SK-N-SH treated with all-trans-retinoic acid at 6 μM for 48 hours (cell line): ENCODE measurements at regions not wholly inside any gene's neighbourhood (a gene's known extent, or its start where the extent isn't known, plus 50 kb on each side); places are given as distances from the start of the nearest gene placed in this dataset.

ENCODE experiments used
- ATAC-seq: fragments of 200-7000 bp; cut with Tn5 transposase; 3 replicates; pipeline ENCODE4 v1.9.1; 2020; ENCODE audit warnings: mild to moderate bottlenecking, moderate library complexity
- ARNTL ChIP-seq: fragments of 450-650 bp; formaldehyde crosslinking; IDR thresholded peaks from 2 replicates; pipeline ENCODE4 v1.5.0; 2020; ENCODE audit warnings: low read depth, mild to moderate bottlenecking, moderate library complexity, borderline replicate concordance
- BACH2 ChIP-seq: fragments of 250-450 bp; sonication (Bioruptor Pico); IDR thresholded peaks from 2 replicates; pipeline ENCODE4 v1.9.0; 2021; ENCODE audit warnings: mild to moderate bottlenecking, borderline replicate concordance
- CREB5 ChIP-seq: fragments of 250-450 bp; sonication (Bioruptor Pico); IDR thresholded peaks from 2 replicates; pipeline ENCODE4 v1.5.1; 2020; ENCODE audit warnings: low read depth, mild to moderate bottlenecking, moderate library complexity
- CSDC2 ChIP-seq: fragments of 250-450 bp; sonication (Bioruptor Pico); IDR thresholded peaks from 2 replicates; pipeline ENCODE4 v1.5.0; 2020; ENCODE audit warnings: mild to moderate bottlenecking, moderate library complexity
- ESRRG ChIP-seq: fragments of 250-450 bp; sonication (Bioruptor Pico); IDR thresholded peaks from 2 replicates; pipeline ENCODE4 v1.6.1; 2021; ENCODE audit warnings: mild to moderate bottlenecking
- GLIS3 ChIP-seq: fragments of 250-450 bp; sonication (Bioruptor Pico); IDR thresholded peaks from 2 replicates; pipeline ENCODE4 v1.5.0; 2020; ENCODE audit warnings: mild to moderate bottlenecking, moderate library complexity
- ISL1 ChIP-seq: fragments of 250-450 bp; sonication (Bioruptor Pico); IDR thresholded peaks from 2 replicates; pipeline ENCODE4 v2.1.2; 2022; ENCODE audit warnings: mild to moderate bottlenecking, moderate library complexity
- OSR1 ChIP-seq: fragments of 250-450 bp; sonication (Bioruptor Pico); IDR thresholded peaks from 2 replicates; pipeline ENCODE4 v1.8.0; 2022; ENCODE audit warnings: moderate library complexity, mild to moderate bottlenecking, inconsistent platforms
- PPARA ChIP-seq: fragments of 250-450 bp; sonication (Bioruptor Pico); IDR thresholded peaks from 2 replicates; pipeline ENCODE4 v1.5.0; 2020; ENCODE audit warnings: mild to moderate bottlenecking, borderline replicate concordance
- RARB ChIP-seq: fragments of 250-450 bp; sonication (Bioruptor Pico); IDR thresholded peaks from 2 replicates; pipeline ENCODE4 v1.8.0; 2021; ENCODE audit warnings: mild to moderate bottlenecking, moderate library complexity
- SNAI2 ChIP-seq: fragments of 250-450 bp; sonication (Bioruptor Pico); IDR thresholded peaks from 2 replicates; pipeline ENCODE4 v1.5.0; 2020; ENCODE audit warnings: mild to moderate bottlenecking, moderate library complexity
- TCF4 ChIP-seq: fragments of 250-450 bp; sonication (Bioruptor Pico); IDR thresholded peaks from 2 replicates; pipeline ENCODE4 v1.8.0; 2021; ENCODE audit warnings: mild to moderate bottlenecking, moderate library complexity, borderline replicate concordance
- TOX ChIP-seq: fragments of 250-450 bp; sonication (Bioruptor Pico); IDR thresholded peaks from 2 replicates; pipeline ENCODE4 v1.8.0; 2021; ENCODE audit warnings: mild to moderate bottlenecking, moderate library complexity, borderline replicate concordance
- TSHZ2 ChIP-seq: fragments of 250-450 bp; sonication (Bioruptor Pico); IDR thresholded peaks from 2 replicates; pipeline ENCODE4 v1.5.0; 2020; ENCODE audit warnings: mild to moderate bottlenecking, moderate library complexity
- ZC3H10 ChIP-seq: fragments of 250-450 bp; sonication (Bioruptor Pico); IDR thresholded peaks from 2 replicates; pipeline ENCODE4 v1.5.1; 2021; ENCODE audit warnings: mild to moderate bottlenecking, moderate library complexity
- ZFP3 ChIP-seq: fragments of 250-450 bp; sonication (Bioruptor Pico); IDR thresholded peaks from 2 replicates; pipeline ENCODE4 v1.5.0; 2020; ENCODE audit warnings: mild to moderate bottlenecking, moderate library complexity
- ZFP30 ChIP-seq: fragments of 450-650 bp; formaldehyde crosslinking; IDR thresholded peaks from 2 replicates; pipeline ENCODE4 v1.5.0; 2022; ENCODE audit warnings: mild to moderate bottlenecking, moderate library complexity
- ZNF565 ChIP-seq: fragments of 450-650 bp; formaldehyde crosslinking; conservative IDR thresholded peaks from 2 replicates; pipeline ENCODE4 v1.5.0; 2020; ENCODE audit warnings: low read depth, mild to moderate bottlenecking, moderate library complexity
- ZNF8 ChIP-seq: fragments of 450-650 bp; formaldehyde crosslinking; IDR thresholded peaks from 2 replicates; pipeline ENCODE4 v1.5.0; 2020; ENCODE audit warnings: mild to moderate bottlenecking, moderate library complexity
- TF ChIP-seq, protein P1 (sequence below): fragments of 250-450 bp; sonication (Bioruptor Pico); IDR thresholded peaks from 2 replicates; pipeline ENCODE4 v1.8.0; 2021; ENCODE audit warnings: low read depth, mild to moderate bottlenecking, moderate library complexity, borderline replicate concordance
- TF ChIP-seq, protein P2 (sequence below): fragments of 250-450 bp; sonication (Bioruptor Pico); IDR thresholded peaks from 2 replicates; pipeline ENCODE4 v1.8.0; 2020; ENCODE audit warnings: mild to moderate bottlenecking, moderate library complexity, borderline replicate concordance

GRCh38 chr7:121459148-121459547, 63.0 kb upstream of the FAM3C start:
- ATAC-seq, result no peak

DNA sequence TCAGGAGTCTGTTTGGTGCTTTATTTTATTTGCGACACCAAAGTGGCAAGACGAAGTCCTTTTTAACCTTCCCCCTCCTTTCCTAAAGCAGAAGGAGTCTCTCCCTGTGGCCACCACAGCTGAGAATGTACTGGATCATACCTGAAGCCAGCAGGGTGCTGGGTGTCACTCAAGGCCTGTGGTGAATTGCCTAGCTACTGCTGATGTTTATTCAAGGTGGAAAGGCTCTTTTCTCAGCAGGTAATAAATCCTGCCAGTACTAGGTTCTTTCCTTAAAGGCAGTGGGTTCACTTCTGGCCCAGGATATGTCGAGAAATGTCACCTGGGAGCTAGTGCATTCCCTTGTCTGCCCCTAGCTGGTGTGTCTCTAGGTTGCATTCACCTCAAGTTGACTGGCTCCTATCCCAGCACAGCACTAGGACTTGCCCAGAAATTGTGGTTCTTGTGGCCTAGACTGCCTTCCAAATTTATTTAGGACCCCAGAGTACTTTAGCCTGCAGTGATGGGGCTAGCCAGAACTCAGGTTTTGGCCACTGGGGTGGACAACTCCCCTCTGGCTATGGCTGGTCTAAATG, 60.8 kb upstream of the FAM3C start:
- TF ChIP-seq ZFP3 (CRISPR knock-in tag) (no peak), ZNF565 (no peak), TOX (CRISPR knock-in tag) (no peak), CSDC2 (no peak), TCF4 (no peak), ZC3H10 (CRISPR knock-in tag) (no peak), ISL1 (CRISPR knock-in tag) (no peak), RARB (CRISPR knock-in tag) (no peak), ZNF8 (CRISPR knock-in tag) (no peak), CREB5 (CRISPR knock-in tag) (no peak), SNAI2 (CRISPR knock-in tag) (no peak), GLIS3 (CRISPR knock-in tag) (no peak), OSR1 (CRISPR knock-in tag) (no peak), ESRRG (CRISPR knock-in tag) (no peak), ZFP30 (CRISPR knock-in tag) (no peak)
- TF ChIP-seq, protein P1, sequence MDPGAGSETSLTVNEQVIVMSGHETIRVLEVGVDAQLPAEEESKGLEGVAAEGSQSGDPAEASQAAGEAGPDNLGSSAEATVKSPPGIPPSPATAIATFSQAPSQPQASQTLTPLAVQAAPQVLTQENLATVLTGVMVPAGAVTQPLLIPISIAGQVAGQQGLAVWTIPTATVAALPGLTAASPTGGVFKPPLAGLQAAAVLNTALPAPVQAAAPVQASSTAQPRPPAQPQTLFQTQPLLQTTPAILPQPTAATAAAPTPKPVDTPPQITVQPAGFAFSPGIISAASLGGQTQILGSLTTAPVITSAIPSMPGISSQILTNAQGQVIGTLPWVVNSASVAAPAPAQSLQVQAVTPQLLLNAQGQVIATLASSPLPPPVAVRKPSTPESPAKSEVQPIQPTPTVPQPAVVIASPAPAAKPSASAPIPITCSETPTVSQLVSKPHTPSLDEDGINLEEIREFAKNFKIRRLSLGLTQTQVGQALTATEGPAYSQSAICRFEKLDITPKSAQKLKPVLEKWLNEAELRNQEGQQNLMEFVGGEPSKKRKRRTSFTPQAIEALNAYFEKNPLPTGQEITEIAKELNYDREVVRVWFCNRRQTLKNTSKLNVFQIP (CRISPR knock-in tag), result no peak
- TF ChIP-seq, protein P2, sequence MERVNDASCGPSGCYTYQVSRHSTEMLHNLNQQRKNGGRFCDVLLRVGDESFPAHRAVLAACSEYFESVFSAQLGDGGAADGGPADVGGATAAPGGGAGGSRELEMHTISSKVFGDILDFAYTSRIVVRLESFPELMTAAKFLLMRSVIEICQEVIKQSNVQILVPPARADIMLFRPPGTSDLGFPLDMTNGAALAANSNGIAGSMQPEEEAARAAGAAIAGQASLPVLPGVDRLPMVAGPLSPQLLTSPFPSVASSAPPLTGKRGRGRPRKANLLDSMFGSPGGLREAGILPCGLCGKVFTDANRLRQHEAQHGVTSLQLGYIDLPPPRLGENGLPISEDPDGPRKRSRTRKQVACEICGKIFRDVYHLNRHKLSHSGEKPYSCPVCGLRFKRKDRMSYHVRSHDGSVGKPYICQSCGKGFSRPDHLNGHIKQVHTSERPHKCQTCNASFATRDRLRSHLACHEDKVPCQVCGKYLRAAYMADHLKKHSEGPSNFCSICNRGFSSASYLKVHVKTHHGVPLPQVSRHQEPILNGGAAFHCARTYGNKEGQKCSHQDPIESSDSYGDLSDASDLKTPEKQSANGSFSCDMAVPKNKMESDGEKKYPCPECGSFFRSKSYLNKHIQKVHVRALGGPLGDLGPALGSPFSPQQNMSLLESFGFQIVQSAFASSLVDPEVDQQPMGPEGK (CRISPR knock-in tag), result no peak
- ATAC-seq, result no peak

More at GRCh38 chr7:121459148-121459547, 63.0 kb upstream of the FAM3C start:
- TF ChIP-seq, protein P1 (CRISPR knock-in tag), result no peak

GRCh38 chr7:121456015-121456414, 59.9 kb upstream of the FAM3C start:
- no peak for ATAC-seq
- TF ChIP-seq, protein P1 (CRISPR knock-in tag), result no peak
- no peak for TF ChIP-seq TCF4
- no peak for TF ChIP-seq ISL1 (CRISPR knock-in tag)
- TF ChIP-seq ARNTL (CRISPR knock-in tag), result no peak
- no peak for TF ChIP-seq CSDC2
- no peak for TF ChIP-seq ZFP30 (CRISPR knock-in tag)
- no peak for TF ChIP-seq TSHZ2 (CRISPR knock-in tag)
- no peak for TF ChIP-seq OSR1 (CRISPR knock-in tag)
- no peak for TF ChIP-seq ZNF8 (CRISPR knock-in tag)
- no peak for TF ChIP-seq RARB (CRISPR knock-in tag)
- TF ChIP-seq ZFP3 (CRISPR knock-in tag), result no peak
- TF ChIP-seq BACH2 (CRISPR knock-in tag), result no peak
- no peak for TF ChIP-seq ZNF565
- no peak for TF ChIP-seq GLIS3 (CRISPR knock-in tag)
- TF ChIP-seq ZC3H10 (CRISPR knock-in tag), result no peak
- no peak for TF ChIP-seq TOX (CRISPR knock-in tag)
- TF ChIP-seq PPARA (CRISPR knock-in tag), result no peak
- TF ChIP-seq ESRRG (CRISPR knock-in tag), result no peak
